ENCODE measurements at regions not wholly inside any gene's neighbourhood (a gene's known extent, or its start where the extent isn't known, plus 50 kb on each side); places are given as distances from the start of the nearest gene placed in this dataset.

GRCh38 chr12:4161718-4162117 lies 111.8 kb upstream of the CCND2 start:
- no peak for DNase-seq
- no peaks in the 10 kb centered on the region for H3K36me3 ChIP-seq (ENCODE audit: insufficient read depth, low read length)
- Mint-ChIP-seq H3K4me1 (ENCODE audit: low read depth) (peaks cover 19% of the 10 kb centered on the region), H3K9me3 (no peaks in the 10 kb centered on the region), H3K27me3 (no peaks in the 10 kb centered on the region), H3K27ac (no peak overlapping the region), H3K4me3 (no peak overlapping the region), H3K36me3 (ENCODE audit: low read depth) (no peaks in the 10 kb centered on the region)
- ChIA-PET POLR2A (no interaction called here), CTCF (no interaction called here)
- no peaks in the 10 kb centered on the region for H3K9me3 ChIP-seq (ENCODE audit: control insufficient read depth in 1 of 2, insufficient read depth in 1 of 2, low read length in 2 of 2)
- no peak overlapping the region for H3K27ac ChIP-seq (ENCODE audit: low read depth in 1 of 2, low read length in 2 of 2)
- TF ChIP-seq, protein P1, sequence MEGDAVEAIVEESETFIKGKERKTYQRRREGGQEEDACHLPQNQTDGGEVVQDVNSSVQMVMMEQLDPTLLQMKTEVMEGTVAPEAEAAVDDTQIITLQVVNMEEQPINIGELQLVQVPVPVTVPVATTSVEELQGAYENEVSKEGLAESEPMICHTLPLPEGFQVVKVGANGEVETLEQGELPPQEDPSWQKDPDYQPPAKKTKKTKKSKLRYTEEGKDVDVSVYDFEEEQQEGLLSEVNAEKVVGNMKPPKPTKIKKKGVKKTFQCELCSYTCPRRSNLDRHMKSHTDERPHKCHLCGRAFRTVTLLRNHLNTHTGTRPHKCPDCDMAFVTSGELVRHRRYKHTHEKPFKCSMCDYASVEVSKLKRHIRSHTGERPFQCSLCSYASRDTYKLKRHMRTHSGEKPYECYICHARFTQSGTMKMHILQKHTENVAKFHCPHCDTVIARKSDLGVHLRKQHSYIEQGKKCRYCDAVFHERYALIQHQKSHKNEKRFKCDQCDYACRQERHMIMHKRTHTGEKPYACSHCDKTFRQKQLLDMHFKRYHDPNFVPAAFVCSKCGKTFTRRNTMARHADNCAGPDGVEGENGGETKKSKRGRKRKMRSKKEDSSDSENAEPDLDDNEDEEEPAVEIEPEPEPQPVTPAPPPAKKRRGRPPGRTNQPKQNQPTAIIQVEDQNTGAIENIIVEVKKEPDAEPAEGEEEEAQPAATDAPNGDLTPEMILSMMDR (IDR thresholded peaks at IDR 0.05), result no peak
- no peak for ATAC-seq (ENCODE audit: poor library complexity)
- peaks cover 14% of the 10 kb centered on the region for H3K4me1 ChIP-seq (ENCODE audit: insufficient read depth, low read length)
- no peak overlapping the region for H3K4me3 ChIP-seq (ENCODE audit: low read length)
- intact Hi-C loops (cut with DNase I, micrococcal nuclease), result no loop called here
- no peaks in the 10 kb centered on the region for H3K27me3 ChIP-seq (ENCODE audit: control insufficient read depth in 1 of 2, insufficient read depth in 2 of 2, low read length in 2 of 2)

- ATAC-seq (ENCODE audit: poor library complexity) (no peak), DNase-seq (no peak)
- no peaks in the 10 kb centered on the region for H3K9me3 ChIP-seq (ENCODE audit: control insufficient read depth in 1 of 2, insufficient read depth in 1 of 2, low read length in 2 of 2)
- H3K27me3 Mint-ChIP-seq, result no peaks in the 10 kb centered on the region
- intact Hi-C loops (cut with DNase I, micrococcal nuclease), result no loop called here
- POLR2A ChIA-PET, result no interaction called here
- no peaks in the 10 kb centered on the region for H3K36me3 Mint-ChIP-seq (ENCODE audit: low read depth)
- H3K9me3 Mint-ChIP-seq, result no peaks in the 10 kb centered on the region
- H3K4me3 Mint-ChIP-seq, result no peak overlapping the region
- no peak overlapping the region for H3K4me3 ChIP-seq (ENCODE audit: low read length)
- H3K36me3 ChIP-seq (ENCODE audit: insufficient read depth, low read length), result no peaks in the 10 kb centered on the region
- TF ChIP-seq, protein P1 (IDR thresholded peaks at IDR 0.05), result no peak
- no peak overlapping the region for H3K27ac Mint-ChIP-seq
- no peaks in the 10 kb centered on the region for H3K27me3 ChIP-seq (ENCODE audit: control insufficient read depth in 1 of 2, insufficient read depth in 2 of 2, low read length in 2 of 2)
- H3K4me1 Mint-ChIP-seq (ENCODE audit: low read depth), result peaks cover 14% of the 10 kb centered on the region
- peaks cover 18% of the 10 kb centered on the region for H3K4me1 ChIP-seq (ENCODE audit: insufficient read depth, low read length)
- CTCF ChIA-PET, result no interaction called here
- no peak overlapping the region for H3K27ac ChIP-seq (ENCODE audit: low read depth in 1 of 2, low read length in 2 of 2)
These were observed 113.1 kb upstream of the CCND2 start for GRCh38 chr12:4160314-4161040.

DNA sequence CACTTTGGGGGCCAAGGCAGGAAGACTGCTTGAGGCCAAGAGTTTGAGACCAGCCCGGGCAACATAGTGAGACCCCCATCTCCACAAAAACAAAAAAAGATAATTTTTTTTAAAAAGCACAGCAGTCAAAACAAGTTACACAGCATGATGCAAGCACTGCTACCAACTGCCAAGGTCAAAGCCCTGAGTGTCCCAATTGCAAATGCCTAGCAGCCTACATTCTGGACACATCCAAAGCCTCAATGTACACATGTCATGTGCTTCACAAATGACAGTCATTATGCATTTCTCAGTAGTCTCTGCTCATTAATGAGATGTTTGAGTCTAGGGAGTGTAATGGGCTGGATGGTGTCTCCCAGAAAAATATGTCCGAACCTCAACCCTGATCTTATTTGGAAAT lies 113.7 kb upstream of the CCND2 start:
- Mint-ChIP-seq H3K27me3 (no peaks in the 10 kb centered on the region), H3K36me3 (ENCODE audit: low read depth) (no peaks in the 10 kb centered on the region), H3K27ac (no peak overlapping the region), H3K4me3 (no peak overlapping the region), H3K9me3 (no peaks in the 10 kb centered on the region), H3K4me1 (ENCODE audit: low read depth) (peaks cover 14% of the 10 kb centered on the region)
- TF ChIP-seq, protein P1 (IDR thresholded peaks at IDR 0.05), result no peak
- ChIA-PET POLR2A (no interaction called here), CTCF (no interaction called here)
- DNase-seq (no peak), ATAC-seq (ENCODE audit: poor library complexity) (no peak)
- intact Hi-C loops (cut with DNase I, micrococcal nuclease), result no loop called here
- Histone ChIP-seq H3K27me3 (ENCODE audit: control insufficient read depth in 1 of 2, insufficient read depth in 2 of 2, low read length in 2 of 2) (no peaks in the 10 kb centered on the region), H3K9me3 (ENCODE audit: control insufficient read depth in 1 of 2, insufficient read depth in 1 of 2, low read length in 2 of 2) (no peaks in the 10 kb centered on the region), H3K4me1 (ENCODE audit: insufficient read depth, low read length) (peaks cover 17% of the 10 kb centered on the region), H3K4me3 (ENCODE audit: low read length) (no peak overlapping the region), H3K27ac (ENCODE audit: low read depth in 1 of 2, low read length in 2 of 2) (no peak overlapping the region), H3K36me3 (ENCODE audit: insufficient read depth, low read length) (no peaks in the 10 kb centered on the region)
